Smooth muscle cell (in vitro differentiated cells): ENCODE measurements at regions not wholly inside any gene's neighbourhood (a gene's known extent, or its start where the extent isn't known, plus 50 kb on each side); places are given as distances from the start of the nearest gene placed in this dataset.

Source experiments
- DNase-seq: peaks from one replicate; lab custom pipeline; 2025; ENCODE audit not compliant: unreplicated experiment; lab: John Stamatoyannopoulos, UW
- H2AFZ ChIP-seq: fragments of 200-600 bp; sonication (generic); 2 replicates; pipeline ENCODE4 v1.6.0; 2016; ENCODE audit warnings: antibody characterized with exemption, low read depth, mild to moderate bottlenecking
- H3F3A ChIP-seq: fragments of 200-600 bp; sonication (generic); 2 replicates; pipeline ENCODE4 v1.6.0; 2017; ENCODE audit warnings: antibody characterized with exemption, low read depth
- H3K27ac ChIP-seq: fragments of 200-600 bp; sonication (generic); 2 replicates; pipeline ENCODE4 v1.5.1; 2016; ENCODE audit warnings: low read depth, mild to moderate bottlenecking
- H3K27me3 ChIP-seq: fragments of 200-600 bp; sonication (generic); 2 replicates; pipeline ENCODE4 v1.6.1; 2016; ENCODE audit warnings: low read depth, mild to moderate bottlenecking
- H3K36me3 ChIP-seq: fragments of 200-600 bp; sonication (generic); 2 replicates; pipeline ENCODE4 v1.5.1; 2016; ENCODE audit warnings: low read depth
- H3K4me1 ChIP-seq: fragments of 200-600 bp; sonication (generic); 2 replicates; pipeline ENCODE4 v1.5.1; 2016; ENCODE audit warnings: low read depth
- H3K4me2 ChIP-seq: fragments of 200-600 bp; sonication (generic); 2 replicates; pipeline ENCODE4 v1.6.0; 2016; ENCODE audit warnings: mild to moderate bottlenecking
- H3K4me3 ChIP-seq: fragments of 200-600 bp; sonication (generic); 2 replicates; pipeline ENCODE4 v1.5.1; 2016; ENCODE audit warnings: mild to moderate bottlenecking
- H3K79me2 ChIP-seq: fragments of 200-600 bp; sonication (generic); 2 replicates; pipeline ENCODE4 v1.6.0; 2016; ENCODE audit warnings: low read depth, mild to moderate bottlenecking
- H3K9ac ChIP-seq: fragments of 200-600 bp; sonication (generic); 2 replicates; pipeline ENCODE4 v1.6.0; 2016; ENCODE audit warnings: low read depth
- H3K9me3 ChIP-seq: fragments of 200-600 bp; sonication (generic); replicated peaks from 2 replicates; pipeline ENCODE4 v1.5.1; 2016; ENCODE audit warnings: low read depth
- H4K20me1 ChIP-seq: fragments of 200-600 bp; sonication (generic); 2 replicates; pipeline ENCODE4 v1.6.0; 2016; ENCODE audit warnings: low read depth
- WGBS: methylation state at CpG from one replicate; pipeline ENCODE4 v1.1.7; 2016; ENCODE audit warnings: low lambda C conversion rate; 5-methylcytosine and 5-hydroxymethylcytosine counted together
- TF ChIP-seq, protein P1 (sequence below): fragments of 200-600 bp; sonication (generic); IDR thresholded peaks from 2 replicates; pipeline ENCODE4 v1.5.1; 2017; ENCODE audit warnings: borderline replicate concordance, mild to moderate bottlenecking, antibody characterized with exemption; ENCODE audit not compliant: insufficient read depth, poor library complexity, severe bottlenecking

DNA sequence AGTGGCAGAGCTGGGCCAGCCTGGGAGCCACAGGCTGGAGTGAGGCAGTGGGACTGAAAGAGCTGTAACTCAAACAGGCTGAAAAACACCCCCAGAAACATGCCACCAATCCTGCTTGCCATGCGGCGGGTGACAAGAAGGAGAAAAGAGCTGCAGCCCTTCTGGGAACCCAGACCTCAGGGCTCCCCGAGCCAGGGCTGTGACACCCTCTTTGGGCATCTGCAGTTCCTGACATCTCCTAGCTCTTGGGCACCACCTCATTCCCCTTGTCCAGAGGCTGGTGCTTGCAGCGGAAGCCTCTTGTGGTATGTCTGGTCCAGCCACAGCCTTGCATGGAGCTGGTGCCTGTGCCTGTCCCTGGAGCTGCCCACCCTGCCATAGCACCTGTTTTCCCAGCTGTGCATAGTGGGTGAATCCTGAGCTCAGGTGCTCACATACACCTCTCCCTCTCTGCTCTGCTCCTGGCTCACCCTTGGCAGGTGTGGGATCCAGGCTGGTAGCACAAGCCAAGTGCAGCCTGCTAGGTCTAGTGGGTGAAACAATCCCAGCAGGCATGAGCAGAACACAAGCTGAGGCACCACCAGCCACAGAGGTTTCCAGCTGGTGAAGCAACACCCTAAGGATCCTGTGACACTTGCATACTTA is 149.0 kb downstream of the CXXC4 start:
- Histone ChIP-seq H3K4me2 (no peak overlapping the region), H3K27me3 (no peaks in the 10 kb centered on the region), H3K9ac (no peak overlapping the region), H4K20me1 (no peaks in the 10 kb centered on the region), H3K4me1 (no peaks in the 10 kb centered on the region), H3K27ac (no peak overlapping the region), H3F3A (no peaks in the 10 kb centered on the region), H3K79me2 (no peaks in the 10 kb centered on the region), H3K36me3 (no peaks in the 10 kb centered on the region), H3K9me3 (no peaks in the 10 kb centered on the region), H3K4me3 (no peak overlapping the region), H2AFZ (no peak overlapping the region)
- no peak for DNase-seq
- TF ChIP-seq, protein P1, sequence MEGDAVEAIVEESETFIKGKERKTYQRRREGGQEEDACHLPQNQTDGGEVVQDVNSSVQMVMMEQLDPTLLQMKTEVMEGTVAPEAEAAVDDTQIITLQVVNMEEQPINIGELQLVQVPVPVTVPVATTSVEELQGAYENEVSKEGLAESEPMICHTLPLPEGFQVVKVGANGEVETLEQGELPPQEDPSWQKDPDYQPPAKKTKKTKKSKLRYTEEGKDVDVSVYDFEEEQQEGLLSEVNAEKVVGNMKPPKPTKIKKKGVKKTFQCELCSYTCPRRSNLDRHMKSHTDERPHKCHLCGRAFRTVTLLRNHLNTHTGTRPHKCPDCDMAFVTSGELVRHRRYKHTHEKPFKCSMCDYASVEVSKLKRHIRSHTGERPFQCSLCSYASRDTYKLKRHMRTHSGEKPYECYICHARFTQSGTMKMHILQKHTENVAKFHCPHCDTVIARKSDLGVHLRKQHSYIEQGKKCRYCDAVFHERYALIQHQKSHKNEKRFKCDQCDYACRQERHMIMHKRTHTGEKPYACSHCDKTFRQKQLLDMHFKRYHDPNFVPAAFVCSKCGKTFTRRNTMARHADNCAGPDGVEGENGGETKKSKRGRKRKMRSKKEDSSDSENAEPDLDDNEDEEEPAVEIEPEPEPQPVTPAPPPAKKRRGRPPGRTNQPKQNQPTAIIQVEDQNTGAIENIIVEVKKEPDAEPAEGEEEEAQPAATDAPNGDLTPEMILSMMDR: no peak
- WGBS: 90% methylated on average over 4 of the region's 4 CpGs

DNA sequence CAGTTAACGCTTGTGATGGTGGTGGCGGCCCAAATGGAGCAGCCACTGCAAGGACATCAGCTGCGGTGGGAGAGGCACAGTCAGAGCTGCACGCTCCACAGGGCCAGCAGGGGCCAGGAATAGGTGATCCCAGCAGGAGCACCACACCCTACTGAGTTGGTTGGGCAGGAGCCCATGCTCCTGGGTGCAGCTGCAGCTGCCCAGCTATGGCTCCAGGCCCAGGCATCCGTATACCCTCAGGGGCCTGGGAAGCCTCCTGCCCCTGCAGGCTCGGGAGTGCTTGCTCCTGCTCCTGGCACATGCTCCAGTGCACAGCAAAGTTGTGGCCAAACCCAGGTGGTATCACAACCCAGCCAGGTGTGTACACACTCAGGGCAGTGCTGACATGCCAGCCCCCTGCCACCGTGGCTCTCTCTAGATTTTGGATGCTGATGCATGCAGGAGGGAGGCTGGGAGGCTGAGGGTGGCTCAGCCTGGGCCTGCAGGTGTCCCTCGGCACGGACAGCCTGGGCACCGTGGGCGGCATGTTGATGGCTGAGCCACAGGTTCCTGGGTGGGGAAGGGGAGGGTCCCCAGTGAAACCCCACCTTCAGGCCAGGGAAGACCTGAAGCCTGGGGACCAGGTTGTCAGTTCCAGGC is 150.2 kb downstream of the CXXC4 start:
- no peaks in the 10 kb centered on the region for H4K20me1 ChIP-seq
- no peak overlapping the region for H3K4me2 ChIP-seq
- H3K4me3 ChIP-seq: no peak overlapping the region
- H3K9me3 ChIP-seq: no peaks in the 10 kb centered on the region
- H3K4me1 ChIP-seq: no peaks in the 10 kb centered on the region
- H3F3A ChIP-seq: no peaks in the 10 kb centered on the region
- no peak overlapping the region for H2AFZ ChIP-seq
- H3K27me3 ChIP-seq: no peaks in the 10 kb centered on the region
- TF ChIP-seq, protein P1: no peak
- H3K36me3 ChIP-seq: no peaks in the 10 kb centered on the region
- WGBS: 84% methylated on average over 11 of the region's 11 CpGs
- no peak overlapping the region for H3K9ac ChIP-seq
- H3K27ac ChIP-seq: no peak overlapping the region
- no peak for DNase-seq
- no peaks in the 10 kb centered on the region for H3K79me2 ChIP-seq

DNA sequence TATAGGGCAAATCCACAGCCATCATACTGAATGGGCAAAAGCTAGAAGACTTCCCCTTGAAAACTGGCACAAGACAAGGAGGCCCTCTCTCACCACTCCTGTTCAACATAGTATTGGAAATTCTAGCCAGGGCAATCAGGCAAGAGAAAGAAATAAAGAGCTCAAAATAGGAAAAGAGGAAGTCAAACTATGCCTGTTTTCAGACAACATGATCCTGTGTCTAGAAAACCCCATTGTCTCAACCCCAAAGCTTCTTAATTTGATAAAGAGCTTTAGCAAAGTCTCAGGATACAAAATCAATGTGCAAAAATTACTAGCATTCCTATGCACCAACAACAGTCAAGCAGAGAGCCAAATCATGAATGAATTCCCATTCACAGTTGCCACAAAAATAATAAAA is 160.3 kb downstream of the CXXC4 start:
- TF ChIP-seq, protein P1: no peak
- H3K9ac ChIP-seq: no peak overlapping the region

More for the DNA sequence above, 160.3 kb downstream of the CXXC4 start:
- Histone ChIP-seq H4K20me1 (no peaks in the 10 kb centered on the region), H3K79me2 (no peaks in the 10 kb centered on the region), H3F3A (no peaks in the 10 kb centered on the region), H3K36me3 (no peaks in the 10 kb centered on the region), H2AFZ (no peak overlapping the region), H3K4me1 (no peaks in the 10 kb centered on the region), H3K4me2 (no peak overlapping the region), H3K27me3 (no peaks in the 10 kb centered on the region), H3K27ac (no peak overlapping the region), H3K9me3 (no peaks in the 10 kb centered on the region), H3K4me3 (no peak overlapping the region)
- no peak for DNase-seq
